ENCODE measurements at regions not wholly inside any gene's neighbourhood (a gene's known extent, or its start where the extent isn't known, plus 50 kb on each side); places are given as distances from the start of the nearest gene placed in this dataset.

- TF ChIP-seq CTCF (IDR thresholded peaks at IDR 0.05) = no peak
- TF ChIP-seq EP300 (IDR thresholded peaks at IDR 0.05) = no peak
- no peak for TF ChIP-seq POLR2A (IDR thresholded peaks at IDR 0.05)
Measured at GRCh38 chr22:49251371-49251770, 576.3 kb downstream of the BRD1 start.
